ENCODE measurements at regions not wholly inside any gene's neighbourhood (a gene's known extent, or its start where the extent isn't known, plus 50 kb on each side); places are given as distances from the start of the nearest gene placed in this dataset.

GRCh38 chr12:58064666-58065065 is 123.3 kb downstream of the ATP23 start:
- intact Hi-C loops (cut with DNase I; ENCODE audit: low total_unique reads) = no loop called here
- H3K4me1 ChIP-seq = no peaks in the 10 kb centered on the region
- WGBS, 5 donors = 80 to 98% (median 93%) methylated on average over 1 of the region's 1 CpG

GRCh38 chr12:58066296-58066695 is 124.9 kb downstream of the ATP23 start:
- no peaks in the 10 kb centered on the region for H3K36me3 ChIP-seq
- intact Hi-C loops (cut with DNase I; ENCODE audit: low total_unique reads) = no loop called here
- no peak overlapping the region for H3K4me3 ChIP-seq
- no peak overlapping the region for H3K27ac ChIP-seq
- TF ChIP-seq POLR2A (IDR thresholded peaks at IDR 0.05) (no peak), POLR2AphosphoS5 (IDR thresholded peaks at IDR 0.05) (no peak), CTCF (IDR thresholded peaks at IDR 0.05 in 8 of 11, conservative IDR thresholded peaks at IDR 0.05 in 3 of 11) (no peak)
- H3K4me1 ChIP-seq = no peaks in the 10 kb centered on the region
- H3K9me3 ChIP-seq = no peaks in the 10 kb centered on the region
- DNase-seq = no peak
- no peaks in the 10 kb centered on the region for H3K27me3 ChIP-seq (replicated peaks in 1 of 7)

More at GRCh38 chr12:58064666-58065065, 123.3 kb downstream of the ATP23 start:
- TF ChIP-seq CTCF (IDR thresholded peaks at IDR 0.05 in 8 of 11, conservative IDR thresholded peaks at IDR 0.05 in 3 of 11) = no peak
- TF ChIP-seq POLR2AphosphoS5 (IDR thresholded peaks at IDR 0.05) = no peak
- Histone ChIP-seq H3K9me3 (no peaks in the 10 kb centered on the region), H3K36me3 (no peaks in the 10 kb centered on the region), H3K27ac (no peak overlapping the region), H3K4me3 (no peak overlapping the region), H3K27me3 (replicated peaks in 1 of 7) (no peaks in the 10 kb centered on the region)
- DNase-seq = no peak

GRCh38 chr12:58067610-58068387 is 126.4 kb downstream of the ATP23 start:
- 0 to 100% (median 36%) methylated on average over 1 of the region's 1 CpG for WGBS, 5 donors

GRCh38 chr12:58068706-58069105 is 127.3 kb downstream of the ATP23 start:
- no peaks in the 10 kb centered on the region for H3K9me3 ChIP-seq
- TF ChIP-seq CTCF (IDR thresholded peaks at IDR 0.05 in 8 of 11, conservative IDR thresholded peaks at IDR 0.05 in 3 of 11) (no peak), POLR2AphosphoS5 (IDR thresholded peaks at IDR 0.05) (no peak), POLR2A (IDR thresholded peaks at IDR 0.05) (no peak)

More at GRCh38 chr12:58067610-58068387, 126.4 kb downstream of the ATP23 start:
- H3K27me3 ChIP-seq (replicated peaks in 1 of 7) = no peaks in the 10 kb centered on the region
- DNase-seq = no peak
- no peaks in the 10 kb centered on the region for H3K4me1 ChIP-seq
- no peaks in the 10 kb centered on the region for H3K9me3 ChIP-seq
- intact Hi-C loops (cut with DNase I; ENCODE audit: low total_unique reads) = no loop called here
- TF ChIP-seq POLR2A (IDR thresholded peaks at IDR 0.05) (no peak), CTCF (IDR thresholded peaks at IDR 0.05 in 8 of 11, conservative IDR thresholded peaks at IDR 0.05 in 3 of 11) (no peak), POLR2AphosphoS5 (IDR thresholded peaks at IDR 0.05) (no peak)
- no peaks in the 10 kb centered on the region for H3K36me3 ChIP-seq
- H3K27ac ChIP-seq = no peak overlapping the region
- no peak overlapping the region for H3K4me3 ChIP-seq

More at GRCh38 chr12:58068706-58069105, 127.3 kb downstream of the ATP23 start:
- Histone ChIP-seq H3K27ac (no peak overlapping the region), H3K27me3 (replicated peaks in 1 of 7) (no peaks in the 10 kb centered on the region), H3K4me1 (no peaks in the 10 kb centered on the region), H3K36me3 (no peaks in the 10 kb centered on the region), H3K4me3 (no peak overlapping the region)
- intact Hi-C loops (cut with DNase I; ENCODE audit: low total_unique reads) = no loop called here
- no peak for DNase-seq

Data from spleen (tissue), 11 donors.